ENCODE measurements at regions not wholly inside any gene's neighbourhood (a gene's known extent, or its start where the extent isn't known, plus 50 kb on each side); places are given as distances from the start of the nearest gene placed in this dataset.
A peak's percentile ranks its signal among the peaks of the same experiment; 100 is the strongest.

- no peaks in the 10 kb centered on the region for H4K20me1 ChIP-seq (ENCODE audit: insufficient read depth, low read length, poor library complexity, severe bottlenecking)
- H3K36me3 ChIP-seq (ENCODE audit: insufficient read depth, low read length), result no peaks in the 10 kb centered on the region
- H3K4me2 ChIP-seq (ENCODE audit: low read depth, low read length, poor library complexity, severe bottlenecking), result no peak overlapping the region
- H3K79me2 ChIP-seq (ENCODE audit: insufficient read depth, low read length), result no peaks in the 10 kb centered on the region
- H3K9me2 ChIP-seq (replicated peaks; ENCODE audit: low read depth, low read length), result no peaks in the 10 kb centered on the region
- H3F3A ChIP-seq (ENCODE audit: low read depth), result no peaks in the 10 kb centered on the region
- H3K9me3 ChIP-seq (ENCODE audit: insufficient read depth, low read depth, low read length), result no peaks in the 10 kb centered on the region
- TF ChIP-seq EZH2phosphoT487 (IDR thresholded peaks at IDR 0.05; ENCODE audit: borderline replicate concordance), result no peak
- no peak for TF ChIP-seq CTCF (conservative IDR thresholded peaks at IDR 0.05; ENCODE audit: low read length)
- H3K4me1 ChIP-seq (ENCODE audit: insufficient read depth, low read length, poor library complexity, severe bottlenecking), result no peaks in the 10 kb centered on the region
- no peak overlapping the region for H3K4me3 ChIP-seq (ENCODE audit: low read length, poor library complexity, severe bottlenecking)
- H2AFZ ChIP-seq (ENCODE audit: low read length), result no peak overlapping the region
- H3K27me3 ChIP-seq (ENCODE audit: insufficient read depth, low read length, poor library complexity, severe bottlenecking), result no peaks in the 10 kb centered on the region
- no peak overlapping the region for H3K9ac ChIP-seq (ENCODE audit: low read depth, low read length, poor library complexity, severe bottlenecking)
Observed at GRCh38 chrX:9310616-9311015, 154.2 kb upstream of the TBL1X start.

- Histone ChIP-seq H3F3A (ENCODE audit: low read depth) (no peaks in the 10 kb centered on the region), H3K9me2 (replicated peaks; ENCODE audit: low read depth, low read length) (no peaks in the 10 kb centered on the region), H3K9ac (ENCODE audit: low read depth, low read length, poor library complexity, severe bottlenecking) (no peak overlapping the region), H3K9me3 (ENCODE audit: insufficient read depth, low read depth, low read length) (no peaks in the 10 kb centered on the region), H2AFZ (ENCODE audit: low read length) (no peak overlapping the region), H3K4me2 (ENCODE audit: low read depth, low read length, poor library complexity, severe bottlenecking) (no peak overlapping the region), H3K27me3 (ENCODE audit: insufficient read depth, low read length, poor library complexity, severe bottlenecking) (no peaks in the 10 kb centered on the region), H3K79me2 (ENCODE audit: insufficient read depth, low read length) (no peaks in the 10 kb centered on the region), H3K4me1 (ENCODE audit: insufficient read depth, low read length, poor library complexity, severe bottlenecking) (no peaks in the 10 kb centered on the region), H3K4me3 (ENCODE audit: low read length, poor library complexity, severe bottlenecking) (no peak overlapping the region), H3K36me3 (ENCODE audit: insufficient read depth, low read length) (no peaks in the 10 kb centered on the region), H4K20me1 (ENCODE audit: insufficient read depth, low read length, poor library complexity, severe bottlenecking) (no peaks in the 10 kb centered on the region)
- no peak for TF ChIP-seq EZH2phosphoT487 (IDR thresholded peaks at IDR 0.05; ENCODE audit: borderline replicate concordance)
- no peak for TF ChIP-seq CTCF (conservative IDR thresholded peaks at IDR 0.05; ENCODE audit: low read length)
Observed at GRCh38 chrX:9311421-9312160, 153.3 kb upstream of the TBL1X start.

GRCh38 chrX:9312922-9313867 is 151.7 kb upstream of the TBL1X start:
- no peak overlapping the region for H3K9ac ChIP-seq (ENCODE audit: low read depth, low read length, poor library complexity, severe bottlenecking)
- TF ChIP-seq EZH2phosphoT487 (IDR thresholded peaks at IDR 0.05; ENCODE audit: borderline replicate concordance) (no peak), CTCF (conservative IDR thresholded peaks at IDR 0.05; ENCODE audit: low read length) (peak; percentile 77)
- H2AFZ ChIP-seq (ENCODE audit: low read length), result no peak overlapping the region
- H3F3A ChIP-seq (ENCODE audit: low read depth), result no peaks in the 10 kb centered on the region
- H3K36me3 ChIP-seq (ENCODE audit: insufficient read depth, low read length), result no peaks in the 10 kb centered on the region
- no peaks in the 10 kb centered on the region for H3K79me2 ChIP-seq (ENCODE audit: insufficient read depth, low read length)
- H3K4me3 ChIP-seq (ENCODE audit: low read length, poor library complexity, severe bottlenecking), result no peak overlapping the region
- no peaks in the 10 kb centered on the region for H3K9me2 ChIP-seq (replicated peaks; ENCODE audit: low read depth, low read length)
- H3K4me2 ChIP-seq (ENCODE audit: low read depth, low read length, poor library complexity, severe bottlenecking), result no peak overlapping the region
- no peaks in the 10 kb centered on the region for H4K20me1 ChIP-seq (ENCODE audit: insufficient read depth, low read length, poor library complexity, severe bottlenecking)
- H3K27me3 ChIP-seq (ENCODE audit: insufficient read depth, low read length, poor library complexity, severe bottlenecking), result no peaks in the 10 kb centered on the region
- no peaks in the 10 kb centered on the region for H3K9me3 ChIP-seq (ENCODE audit: insufficient read depth, low read depth, low read length)
- H3K4me1 ChIP-seq (ENCODE audit: insufficient read depth, low read length, poor library complexity, severe bottlenecking), result no peaks in the 10 kb centered on the region
